ENCODE measurements at regions not wholly inside any gene's neighbourhood (a gene's known extent, or its start where the extent isn't known, plus 50 kb on each side); places are given as distances from the start of the nearest gene placed in this dataset.

- WGBS (ENCODE audit: insufficient coverage): no CpG with 5 or more reads among the region's 1 CpG
- peaks cover 7% of the 10 kb centered on the region for H3K27me3 Mint-ChIP-seq
- Histone ChIP-seq H3K9ac (ENCODE audit: low read length) (no peak overlapping the region), H3K79me2 (ENCODE audit: control insufficient read depth, insufficient read depth, low read length) (no peaks in the 10 kb centered on the region), H3K27ac (ENCODE audit: low read length in 2 of 2) (no peak overlapping the region), H4K20me1 (ENCODE audit: control insufficient read depth, insufficient read depth, low read length, poor library complexity, severe bottlenecking) (no peaks in the 10 kb centered on the region), H3K4me2 (replicated peaks; ENCODE audit: low read depth, low read length, poor library complexity, severe bottlenecking) (no peak overlapping the region), H3K4me3 (ENCODE audit: control extremely low read depth in 1 of 5, extremely low read depth in 1 of 5, insufficient read depth in 1 of 5, low read depth in 2 of 5, low read length in 4 of 5) (no peak overlapping the region), H2AFZ (ENCODE audit: insufficient read depth, low read depth, low read length, poor library complexity, severe bottlenecking) (no peak overlapping the region), H3K27me3 (replicated peaks in 1 of 4; ENCODE audit: control extremely low read depth in 1 of 4, control insufficient read depth in 3 of 4, insufficient read depth in 4 of 4, low read length in 3 of 4) (no peaks in the 10 kb centered on the region), H3K9me3 (ENCODE audit: control extremely low read depth in 1 of 3, control insufficient read depth in 2 of 3, insufficient read depth in 1 of 3, low read length in 2 of 3) (no peaks in the 10 kb centered on the region), H3K36me3 (replicated peaks in 1 of 2; ENCODE audit: control extremely low read depth in 1 of 2, control insufficient read depth in 1 of 2, extremely low read depth in 1 of 2, insufficient read depth in 2 of 2, low read length in 1 of 2) (no peaks in the 10 kb centered on the region), H3K4me1 (ENCODE audit: control insufficient read depth in 2 of 2, insufficient read depth in 2 of 2, low read length in 2 of 2) (no peaks in the 10 kb centered on the region)
- POLR2A ChIA-PET: no interaction called here
- DNase-seq (no peak), ATAC-seq (ENCODE audit: low read depth) (no peak)
- intact Hi-C loops (cut with micrococcal nuclease): no loop called here
- no peak overlapping the region for H3K27ac Mint-ChIP-seq
- CTCF ChIA-PET: no interaction called here
- no peaks in the 10 kb centered on the region for H3K9me3 Mint-ChIP-seq (ENCODE audit: insufficient read depth)
- no peak overlapping the region for H3K4me3 Mint-ChIP-seq
- TF ChIP-seq, protein P1, sequence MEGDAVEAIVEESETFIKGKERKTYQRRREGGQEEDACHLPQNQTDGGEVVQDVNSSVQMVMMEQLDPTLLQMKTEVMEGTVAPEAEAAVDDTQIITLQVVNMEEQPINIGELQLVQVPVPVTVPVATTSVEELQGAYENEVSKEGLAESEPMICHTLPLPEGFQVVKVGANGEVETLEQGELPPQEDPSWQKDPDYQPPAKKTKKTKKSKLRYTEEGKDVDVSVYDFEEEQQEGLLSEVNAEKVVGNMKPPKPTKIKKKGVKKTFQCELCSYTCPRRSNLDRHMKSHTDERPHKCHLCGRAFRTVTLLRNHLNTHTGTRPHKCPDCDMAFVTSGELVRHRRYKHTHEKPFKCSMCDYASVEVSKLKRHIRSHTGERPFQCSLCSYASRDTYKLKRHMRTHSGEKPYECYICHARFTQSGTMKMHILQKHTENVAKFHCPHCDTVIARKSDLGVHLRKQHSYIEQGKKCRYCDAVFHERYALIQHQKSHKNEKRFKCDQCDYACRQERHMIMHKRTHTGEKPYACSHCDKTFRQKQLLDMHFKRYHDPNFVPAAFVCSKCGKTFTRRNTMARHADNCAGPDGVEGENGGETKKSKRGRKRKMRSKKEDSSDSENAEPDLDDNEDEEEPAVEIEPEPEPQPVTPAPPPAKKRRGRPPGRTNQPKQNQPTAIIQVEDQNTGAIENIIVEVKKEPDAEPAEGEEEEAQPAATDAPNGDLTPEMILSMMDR (IDR thresholded peaks at IDR 0.05): no peak
- TF ChIP-seq EZH2 (IDR thresholded peaks at IDR 0.05; ENCODE audit: borderline replicate concordance, insufficient read depth, low read depth, low read length, poor library complexity, severe bottlenecking): no peak
- no peaks in the 10 kb centered on the region for H3K4me1 Mint-ChIP-seq
Measured at GRCh38 chr3:153714588-153715290, 406.5 kb upstream of the ARHGEF26 start.

DNA sequence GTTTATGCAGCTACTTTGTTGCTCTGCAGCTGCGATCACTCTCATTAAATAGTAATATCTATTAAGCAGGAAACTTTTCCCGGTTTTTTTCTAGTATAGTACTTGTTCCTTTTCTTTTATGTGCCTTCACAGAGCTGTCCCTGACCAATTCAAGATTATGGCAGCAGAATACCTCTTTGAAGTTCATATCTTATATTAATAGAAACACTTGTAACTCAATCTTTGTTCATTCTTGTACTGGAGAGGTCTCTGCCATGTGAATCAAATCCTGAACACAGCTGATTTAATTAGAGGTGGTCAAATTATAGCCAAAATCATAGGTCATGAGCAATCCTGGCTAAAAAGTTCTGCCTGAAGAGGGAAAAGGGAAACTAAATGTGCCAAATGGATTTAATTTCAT, 399.0 kb upstream of the ARHGEF26 start:
- Mint-ChIP-seq H3K27me3 (peaks cover 7% of the 10 kb centered on the region), H3K27ac (no peak overlapping the region), H3K9me3 (ENCODE audit: insufficient read depth) (no peaks in the 10 kb centered on the region), H3K4me1 (no peaks in the 10 kb centered on the region), H3K4me3 (no peak overlapping the region)
- Histone ChIP-seq H3K9ac (ENCODE audit: low read length) (no peak overlapping the region), H3K36me3 (replicated peaks in 1 of 2; ENCODE audit: control extremely low read depth in 1 of 2, control insufficient read depth in 1 of 2, extremely low read depth in 1 of 2, insufficient read depth in 2 of 2, low read length in 1 of 2) (no peaks in the 10 kb centered on the region), H3K4me3 (ENCODE audit: control extremely low read depth in 1 of 5, extremely low read depth in 1 of 5, insufficient read depth in 1 of 5, low read depth in 2 of 5, low read length in 4 of 5) (no peak overlapping the region), H3K27me3 (replicated peaks in 1 of 4; ENCODE audit: control extremely low read depth in 1 of 4, control insufficient read depth in 3 of 4, insufficient read depth in 4 of 4, low read length in 3 of 4) (no peaks in the 10 kb centered on the region), H3K4me2 (replicated peaks; ENCODE audit: low read depth, low read length, poor library complexity, severe bottlenecking) (no peak overlapping the region), H3K27ac (ENCODE audit: low read length in 2 of 2) (no peak overlapping the region), H3K4me1 (ENCODE audit: control insufficient read depth in 2 of 2, insufficient read depth in 2 of 2, low read length in 2 of 2) (no peaks in the 10 kb centered on the region), H3K9me3 (ENCODE audit: control extremely low read depth in 1 of 3, control insufficient read depth in 2 of 3, insufficient read depth in 1 of 3, low read length in 2 of 3) (no peaks in the 10 kb centered on the region), H2AFZ (ENCODE audit: insufficient read depth, low read depth, low read length, poor library complexity, severe bottlenecking) (no peak overlapping the region), H4K20me1 (ENCODE audit: control insufficient read depth, insufficient read depth, low read length, poor library complexity, severe bottlenecking) (no peaks in the 10 kb centered on the region), H3K79me2 (ENCODE audit: control insufficient read depth, insufficient read depth, low read length) (no peaks in the 10 kb centered on the region)
- DNase-seq (no peak), ATAC-seq (ENCODE audit: low read depth) (no peak)
- POLR2A ChIA-PET: no interaction called here
- TF ChIP-seq EZH2 (IDR thresholded peaks at IDR 0.05; ENCODE audit: borderline replicate concordance, insufficient read depth, low read depth, low read length, poor library complexity, severe bottlenecking): no peak
- TF ChIP-seq, protein P1 (IDR thresholded peaks at IDR 0.05): no peak
- no CpG with 5 or more reads among the region's 2 CpGs for WGBS (ENCODE audit: insufficient coverage)
- CTCF ChIA-PET: no interaction called here
- intact Hi-C loops (cut with micrococcal nuclease): no loop called here
